CD4-positive, alpha-beta memory T cell (primary cell): ENCODE measurements at regions not wholly inside any gene's neighbourhood (a gene's known extent, or its start where the extent isn't known, plus 50 kb on each side); places are given as distances from the start of the nearest gene placed in this dataset.

Source experiments
- CTCF ChIA-PET: fragments of 350-600 bp; sonication (Branson Sonifier 250); formaldehyde crosslinking; loops from one replicate; lab custom pipeline; 2021; ENCODE audit warnings: inconsistent platforms; ENCODE audit not compliant: partially characterized antibody; lab: Charles Lee
- POLR2A ChIA-PET: fragments of 350-600 bp; sonication (Branson Sonifier 250); formaldehyde crosslinking; loops from one replicate; lab custom pipeline; 2021; ENCODE audit not compliant: partially characterized antibody; lab: Charles Lee
- DNase-seq, 5 donors: peaks; one replicate each; pipeline versions ENCODE4 v3.0.0 to v3.0.0-alpha.2; 2020 to 2022; ENCODE audit warnings: mixed read lengths in 1 of 5
- H3K27ac ChIP-seq: one replicate; pipeline ENCODE4 v1.7.0; 2013; ENCODE audit warnings: low read depth, low read length
- H3K27me3 ChIP-seq: 2 replicates; pipeline ENCODE4 v1.7.0; 2013; ENCODE audit warnings: mild to moderate bottlenecking, low read length, moderate library complexity; ENCODE audit not compliant: insufficient read depth
- H3K36me3 ChIP-seq: 2 replicates; pipeline ENCODE4 v1.7.0; 2013; ENCODE audit warnings: mild to moderate bottlenecking, low read length, moderate library complexity; ENCODE audit not compliant: insufficient read depth
- H3K4me1 ChIP-seq: 2 replicates; pipeline ENCODE4 v1.7.0; 2013; ENCODE audit warnings: mild to moderate bottlenecking, low read length, moderate library complexity; ENCODE audit not compliant: insufficient read depth
- H3K4me3 ChIP-seq, 2 donors: one replicate each; pipeline ENCODE4 v1.7.0; 2013; ENCODE audit warnings: low read length in 2 of 2, mild to moderate bottlenecking in 1 of 2
- H3K9me3 ChIP-seq, 2 donors: one replicate each; pipeline ENCODE4 v1.7.0; 2013; ENCODE audit warnings: low read length in 2 of 2, control low read depth in 1 of 2; ENCODE audit not compliant: control insufficient read depth in 1 of 2
- H3K27ac Mint-ChIP-seq, 7 donors: one replicate each; pipeline ENCODE4 v1.8.0; 2020 to 2021; ENCODE audit warnings: mixed read lengths in 7 of 7, mild to moderate bottlenecking in 6 of 7, inconsistent platforms in 3 of 7, moderate library complexity in 3 of 7
- H3K27me3 Mint-ChIP-seq, 2 donors: one replicate each; pipeline ENCODE4 v1.8.0; 2020 to 2021; ENCODE audit warnings: mixed read lengths in 2 of 2
- H3K36me3 Mint-ChIP-seq, 2 donors: one replicate each; pipeline ENCODE4 v1.8.0; 2020 to 2021; ENCODE audit warnings: mixed read lengths in 2 of 2, inconsistent platforms in 1 of 2, mild to moderate bottlenecking in 1 of 2
- H3K4me1 Mint-ChIP-seq, 4 donors: one replicate each; pipeline ENCODE4 v1.8.0; 2020 to 2021; ENCODE audit warnings: mixed read lengths in 4 of 4, mild to moderate bottlenecking in 1 of 4
- H3K4me3 Mint-ChIP-seq, 8 donors: one replicate each; pipeline ENCODE4 v1.8.0; 2020 to 2021; ENCODE audit warnings: mixed read lengths in 8 of 8, mild to moderate bottlenecking in 7 of 8, moderate library complexity in 6 of 8, inconsistent platforms in 3 of 8
- H3K9me3 Mint-ChIP-seq, 8 donors: one replicate each; pipeline ENCODE4 v1.8.0; 2020 to 2021; ENCODE audit warnings: mixed read lengths in 8 of 8, mild to moderate bottlenecking in 5 of 8, inconsistent platforms in 3 of 8, moderate library complexity in 1 of 8
- intact Hi-C: fragments of 100-400 bp; cut with micrococcal nuclease; formaldehyde crosslinking; loops from one replicate; pipeline ENCODE4 v1.15.1; 2023

DNA sequence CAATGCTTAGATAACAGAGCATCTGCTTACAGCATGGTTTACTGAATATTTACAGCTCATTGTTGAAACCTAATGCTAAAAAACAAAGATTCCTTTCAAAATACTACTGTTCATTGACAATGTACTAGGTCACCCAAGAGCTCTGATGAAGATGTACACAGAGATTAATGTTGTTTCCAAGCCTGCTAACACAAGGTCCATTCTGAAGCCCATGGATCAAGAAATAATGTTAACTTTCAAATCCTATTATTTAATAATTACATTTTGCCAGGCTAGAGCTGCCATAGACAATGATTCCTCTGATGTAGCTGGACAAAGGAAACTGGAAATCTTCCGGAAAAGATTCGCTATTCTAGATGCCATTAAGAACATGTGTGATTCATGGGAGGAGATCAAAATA, 355.6 kb downstream of the TENT5A start:
- ChIA-PET CTCF (interaction anchor here (1.6 kb wide), 1 partner anchor 9 kb away, joined by 3 read pairs; no protein-coding TSS in a partner anchor), POLR2A (no interaction called here)
- H3K36me3 ChIP-seq: no peaks in the 10 kb centered on the region
- intact Hi-C loops: no loop called here
- H3K9me3 ChIP-seq: peaks cover 0 to 6% of the 10 kb centered on the region in 2 donors
- no peak overlapping the region for H3K27ac Mint-ChIP-seq
- no peaks in the 10 kb centered on the region for H3K27me3 ChIP-seq
- H3K4me3 Mint-ChIP-seq: no peak overlapping the region
- H3K9me3 Mint-ChIP-seq: peaks cover 0 to 15% (median 5%) of the 10 kb centered on the region in 8 donors
- H3K4me1 ChIP-seq: no peaks in the 10 kb centered on the region
- H3K27ac ChIP-seq: no peak overlapping the region
- no peaks in the 10 kb centered on the region for H3K4me1 Mint-ChIP-seq
- H3K36me3 Mint-ChIP-seq: no peaks in the 10 kb centered on the region
- H3K27me3 Mint-ChIP-seq: no peaks in the 10 kb centered on the region
- H3K4me3 ChIP-seq: no peak overlapping the region
- no peak for DNase-seq

DNA sequence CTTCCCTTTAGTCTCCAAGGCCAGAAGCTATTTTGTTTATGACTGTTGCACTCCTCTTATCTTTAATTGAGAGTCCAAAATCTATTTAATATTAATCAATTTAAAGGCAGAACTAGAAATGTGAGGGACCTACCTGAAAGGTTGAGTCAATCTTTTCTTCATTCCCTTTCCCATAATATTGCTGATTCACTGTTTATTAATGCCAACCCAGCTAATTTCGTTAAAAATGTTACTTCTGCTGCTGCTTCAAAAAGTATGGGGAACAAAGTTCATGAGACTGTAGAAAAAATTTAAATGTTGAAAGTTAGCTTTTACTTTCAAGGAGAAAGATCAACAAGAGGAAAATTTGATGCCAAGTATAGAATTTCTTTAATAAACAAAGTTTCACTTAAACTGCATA, 365.3 kb downstream of the TENT5A start:
- Mint-ChIP-seq H3K27ac (no peak overlapping the region), H3K36me3 (no peaks in the 10 kb centered on the region), H3K4me3 (no peak overlapping the region), H3K27me3 (no peaks in the 10 kb centered on the region), H3K4me1 (no peaks in the 10 kb centered on the region), H3K9me3 (peaks cover 0 to 11% (median 4%) of the 10 kb centered on the region in 8 donors)
- Histone ChIP-seq H3K27ac (no peak overlapping the region), H3K27me3 (no peaks in the 10 kb centered on the region), H3K4me1 (no peaks in the 10 kb centered on the region), H3K36me3 (no peaks in the 10 kb centered on the region), H3K9me3 (peaks cover 0 to 3% of the 10 kb centered on the region in 2 donors), H3K4me3 (no peak overlapping the region)
- ChIA-PET POLR2A (no interaction called here), CTCF (no interaction called here)
- no peak for DNase-seq
- intact Hi-C loops: no loop called here

- DNase-seq: no peak
- Mint-ChIP-seq H3K27me3 (no peaks in the 10 kb centered on the region), H3K9me3 (peaks cover 0 to 13% (median under 1%) of the 10 kb centered on the region in 8 donors), H3K36me3 (no peaks in the 10 kb centered on the region), H3K4me3 (no peak overlapping the region), H3K27ac (no peak overlapping the region), H3K4me1 (no peaks in the 10 kb centered on the region)
- Histone ChIP-seq H3K9me3 (peaks cover 0 to 3% of the 10 kb centered on the region in 2 donors), H3K27ac (no peak overlapping the region), H3K27me3 (no peaks in the 10 kb centered on the region), H3K36me3 (no peaks in the 10 kb centered on the region), H3K4me3 (no peak overlapping the region), H3K4me1 (no peaks in the 10 kb centered on the region)
- ChIA-PET CTCF (no interaction called here), POLR2A (no interaction called here)
- intact Hi-C loops: no loop called here
Observed at GRCh38 chr6:81384921-81385320, 367.6 kb downstream of the TENT5A start.

GRCh38 chr6:81383472-81383871, 369.0 kb downstream of the TENT5A start:
- no peaks in the 10 kb centered on the region for H3K36me3 ChIP-seq
- no peak for DNase-seq
- H3K27ac Mint-ChIP-seq: no peak overlapping the region
- H3K9me3 Mint-ChIP-seq: peaks cover 0 to 12% (median 2%) of the 10 kb centered on the region in 8 donors
- intact Hi-C loops: no loop called here
- peaks cover 0 to 3% of the 10 kb centered on the region in 2 donors for H3K9me3 ChIP-seq
- no peaks in the 10 kb centered on the region for H3K4me1 ChIP-seq
- ChIA-PET POLR2A (no interaction called here), CTCF (no interaction called here)
- no peak overlapping the region for H3K4me3 ChIP-seq
- no peaks in the 10 kb centered on the region for H3K36me3 Mint-ChIP-seq
- H3K27ac ChIP-seq: no peak overlapping the region
- no peak overlapping the region for H3K4me3 Mint-ChIP-seq
- no peaks in the 10 kb centered on the region for H3K4me1 Mint-ChIP-seq
- no peaks in the 10 kb centered on the region for H3K27me3 ChIP-seq
- no peaks in the 10 kb centered on the region for H3K27me3 Mint-ChIP-seq

DNA sequence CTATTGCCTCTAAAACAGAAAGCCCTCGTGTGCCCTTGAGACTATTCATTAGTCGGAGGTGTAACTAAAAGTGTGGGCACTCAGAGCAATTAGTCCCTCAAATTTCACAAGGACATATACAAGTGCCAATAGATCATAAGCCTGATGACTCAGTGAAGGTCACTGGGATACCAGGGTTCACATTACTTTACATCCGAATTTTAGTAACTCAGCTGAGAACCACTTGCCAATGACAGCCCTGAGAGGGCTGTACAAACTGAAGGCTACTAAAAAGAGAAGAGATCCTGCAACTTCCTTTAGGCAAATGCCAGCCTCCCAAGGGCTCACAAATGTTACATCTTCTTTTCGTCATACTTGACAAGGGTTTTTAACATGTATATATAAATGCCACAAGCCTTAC, 369.6 kb downstream of the TENT5A start:
- no peaks in the 10 kb centered on the region for H3K4me1 ChIP-seq
- DNase-seq: no peak
- H3K36me3 ChIP-seq: no peaks in the 10 kb centered on the region
- intact Hi-C loops: no loop called here
- no peak overlapping the region for H3K27ac Mint-ChIP-seq
- H3K27me3 Mint-ChIP-seq: no peaks in the 10 kb centered on the region
- H3K4me3 Mint-ChIP-seq: no peak overlapping the region
- ChIA-PET POLR2A (no interaction called here), CTCF (no interaction called here)
- no peaks in the 10 kb centered on the region for H3K27me3 ChIP-seq
- peaks cover 0 to 3% of the 10 kb centered on the region in 2 donors for H3K9me3 ChIP-seq
- H3K9me3 Mint-ChIP-seq: peaks cover 0 to 8% (median 2%) of the 10 kb centered on the region in 8 donors
- H3K36me3 Mint-ChIP-seq: no peaks in the 10 kb centered on the region
- no peak overlapping the region for H3K4me3 ChIP-seq
- no peak overlapping the region for H3K27ac ChIP-seq
- H3K4me1 Mint-ChIP-seq: no peaks in the 10 kb centered on the region

DNA sequence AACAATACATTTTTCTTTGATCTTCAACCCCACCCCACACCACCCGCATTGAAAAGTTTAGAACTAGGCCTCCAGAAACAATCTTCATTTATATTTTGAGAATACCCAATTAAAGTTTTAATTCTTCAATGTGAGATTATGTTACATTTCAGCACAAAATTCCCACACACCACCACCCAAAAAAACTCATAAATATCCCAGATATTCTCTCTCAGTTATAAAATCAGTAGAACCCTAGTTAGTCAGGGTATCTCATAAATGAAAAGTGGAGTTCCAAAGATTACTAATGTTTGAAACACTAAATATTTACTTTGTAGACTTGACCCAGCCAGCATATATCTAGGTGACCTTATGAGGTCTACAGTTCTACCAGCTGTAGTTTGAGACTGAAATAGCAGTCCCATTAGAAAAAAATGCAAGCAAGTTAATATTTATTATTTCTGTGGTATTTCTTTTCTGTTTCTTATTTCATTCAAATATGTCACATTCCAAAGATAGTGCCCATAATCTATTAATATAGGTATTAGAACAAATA, 371.0 kb downstream of the TENT5A start:
- no peaks in the 10 kb centered on the region for H3K27me3 Mint-ChIP-seq
- ChIA-PET CTCF (no interaction called here), POLR2A (no interaction called here)
- no peaks in the 10 kb centered on the region for H3K36me3 Mint-ChIP-seq
- intact Hi-C loops: no loop called here
- H3K4me1 Mint-ChIP-seq: no peaks in the 10 kb centered on the region
- H3K27me3 ChIP-seq: no peaks in the 10 kb centered on the region
- no peak overlapping the region for H3K27ac Mint-ChIP-seq
- H3K9me3 Mint-ChIP-seq: peaks cover 0 to 7% (median 2%) of the 10 kb centered on the region in 8 donors
- peaks cover 0 to under 1% of the 10 kb centered on the region in 2 donors for H3K9me3 ChIP-seq
- H3K36me3 ChIP-seq: no peaks in the 10 kb centered on the region
- DNase-seq: no peak
- no peak overlapping the region for H3K4me3 Mint-ChIP-seq
- no peak overlapping the region for H3K4me3 ChIP-seq
- H3K4me1 ChIP-seq: no peaks in the 10 kb centered on the region
- H3K27ac ChIP-seq: no peak overlapping the region

DNA sequence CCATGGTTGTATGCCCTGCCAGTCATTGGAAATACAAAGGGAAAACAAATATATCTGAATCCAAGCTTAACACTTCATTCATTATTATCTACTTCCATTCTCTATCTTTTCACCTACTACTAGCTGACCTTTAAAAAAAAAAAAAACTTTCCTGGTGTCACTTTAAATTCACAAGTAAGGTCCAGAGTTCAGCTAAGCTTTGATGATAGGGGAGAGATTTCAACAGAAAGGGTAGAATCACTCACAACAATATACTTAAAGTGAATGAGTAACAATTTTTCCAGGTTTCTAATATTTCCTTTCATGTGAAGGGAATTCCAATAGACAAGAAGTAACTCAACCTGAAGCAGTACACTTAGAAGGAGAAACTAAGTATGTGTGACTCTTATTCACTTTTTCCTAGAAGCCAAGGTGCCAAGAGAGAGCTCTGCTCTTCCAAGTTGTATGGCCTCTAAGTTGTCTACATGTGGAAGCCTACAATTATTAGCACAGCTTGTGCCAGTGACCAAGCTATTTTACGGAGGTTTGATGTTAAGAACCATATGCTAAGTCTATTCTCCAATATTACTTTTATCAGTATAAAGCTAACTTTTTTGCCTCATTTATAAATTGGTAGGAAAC, 371.7 kb downstream of the TENT5A start:
- POLR2A ChIA-PET: no interaction called here
- intact Hi-C loops: no loop called here

More for the DNA sequence above, 371.7 kb downstream of the TENT5A start:
- Histone ChIP-seq H3K4me3 (no peak overlapping the region), H3K36me3 (no peaks in the 10 kb centered on the region), H3K27me3 (no peaks in the 10 kb centered on the region), H3K27ac (no peak overlapping the region), H3K4me1 (no peaks in the 10 kb centered on the region), H3K9me3 (no peaks in the 10 kb centered on the region)
- CTCF ChIA-PET: no interaction called here
- no peaks in the 10 kb centered on the region for H3K4me1 Mint-ChIP-seq
- DNase-seq: no peak
- H3K27ac Mint-ChIP-seq: no peak overlapping the region
- H3K4me3 Mint-ChIP-seq: no peak overlapping the region
- no peaks in the 10 kb centered on the region for H3K27me3 Mint-ChIP-seq
- peaks cover 0 to 7% (median 2%) of the 10 kb centered on the region in 8 donors for H3K9me3 Mint-ChIP-seq
- no peaks in the 10 kb centered on the region for H3K36me3 Mint-ChIP-seq
